ENCODE measurements at regions not wholly inside any gene's neighbourhood (a gene's known extent, or its start where the extent isn't known, plus 50 kb on each side); places are given as distances from the start of the nearest gene placed in this dataset.
"Not testable (repeated sequence)": the region's sequence is repeated elsewhere in the genome, so short reads cannot be mapped to it uniquely, and the experiment has no call there.

DNA sequence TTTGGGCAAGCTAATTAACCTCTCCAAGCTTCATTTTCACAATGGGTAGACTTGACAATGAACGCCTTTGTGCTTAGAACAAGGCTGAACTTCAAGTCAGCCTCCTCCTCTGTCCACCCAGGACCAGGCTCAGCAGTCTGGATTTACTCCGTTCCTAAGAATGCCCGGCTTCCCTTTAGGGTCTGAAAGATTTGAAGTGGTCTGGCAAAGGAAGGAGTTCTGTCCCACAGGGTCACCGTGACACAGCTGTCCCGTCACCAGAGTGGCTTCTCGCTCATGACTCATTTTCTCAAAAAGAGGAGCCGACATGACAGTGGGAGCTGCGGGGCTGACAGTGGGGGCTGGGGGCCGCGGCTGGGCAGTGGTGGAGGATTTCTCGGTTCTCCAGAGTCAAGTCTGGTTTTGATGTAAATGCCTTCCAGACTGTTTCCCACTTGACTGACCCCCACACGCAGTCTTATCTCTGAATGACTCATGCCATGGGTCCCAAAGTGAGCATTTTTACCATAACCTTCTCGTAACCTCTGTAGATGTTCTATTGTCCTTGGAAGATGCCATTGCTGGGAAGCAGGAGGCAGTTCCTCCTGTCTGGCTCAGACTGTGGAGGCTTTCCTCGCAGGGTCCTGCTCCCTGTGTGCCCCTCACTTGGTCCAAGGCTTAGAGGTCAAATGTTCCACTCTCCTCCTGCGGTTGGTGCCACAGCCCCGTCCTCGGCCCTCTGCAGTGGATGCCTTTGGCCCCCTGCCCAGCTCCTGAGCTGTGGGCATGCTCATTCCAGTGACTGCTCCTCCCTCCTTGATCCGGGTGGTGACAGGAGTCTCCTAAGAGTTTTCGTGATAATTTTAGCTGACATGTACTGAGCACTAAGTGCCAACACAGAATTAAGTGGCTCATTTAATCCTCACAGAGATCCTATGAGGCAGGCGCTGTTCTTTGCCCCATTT, 253.1 kb downstream of the FNDC1 start:
- no peak for TF ChIP-seq CTCF (conservative IDR thresholded peaks at IDR 0.05)
- H3K27ac ChIP-seq: no peak overlapping the region

DNA sequence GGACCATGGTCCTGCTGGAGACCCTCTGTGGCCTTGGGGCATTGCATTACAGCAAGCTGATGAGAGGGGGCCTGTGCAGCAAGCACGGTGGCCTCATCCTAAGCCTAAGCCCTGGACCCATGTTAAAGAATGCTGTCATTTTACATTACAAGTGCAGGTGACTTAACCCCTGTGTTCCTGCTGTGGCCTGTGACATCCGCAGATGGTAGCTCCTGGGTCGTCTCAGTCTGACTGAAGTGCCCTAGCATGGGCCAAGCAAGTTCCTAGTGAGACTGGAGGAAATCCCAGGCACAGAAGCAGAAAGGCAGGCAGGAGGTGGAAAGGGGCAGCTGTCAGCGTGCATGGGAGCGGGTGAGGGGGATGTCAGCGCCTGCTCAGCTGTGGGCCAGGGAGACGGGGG, 252.4 kb downstream of the FNDC1 start:
- no peak overlapping the region for H3K27ac ChIP-seq
- TF ChIP-seq CTCF (conservative IDR thresholded peaks at IDR 0.05): no peak

- H3K27ac ChIP-seq: no peak overlapping the region
- TF ChIP-seq CTCF (conservative IDR thresholded peaks at IDR 0.05): no peak
Observed at GRCh38 chr6:159418997-159419396, 249.8 kb downstream of the FNDC1 start.

DNA sequence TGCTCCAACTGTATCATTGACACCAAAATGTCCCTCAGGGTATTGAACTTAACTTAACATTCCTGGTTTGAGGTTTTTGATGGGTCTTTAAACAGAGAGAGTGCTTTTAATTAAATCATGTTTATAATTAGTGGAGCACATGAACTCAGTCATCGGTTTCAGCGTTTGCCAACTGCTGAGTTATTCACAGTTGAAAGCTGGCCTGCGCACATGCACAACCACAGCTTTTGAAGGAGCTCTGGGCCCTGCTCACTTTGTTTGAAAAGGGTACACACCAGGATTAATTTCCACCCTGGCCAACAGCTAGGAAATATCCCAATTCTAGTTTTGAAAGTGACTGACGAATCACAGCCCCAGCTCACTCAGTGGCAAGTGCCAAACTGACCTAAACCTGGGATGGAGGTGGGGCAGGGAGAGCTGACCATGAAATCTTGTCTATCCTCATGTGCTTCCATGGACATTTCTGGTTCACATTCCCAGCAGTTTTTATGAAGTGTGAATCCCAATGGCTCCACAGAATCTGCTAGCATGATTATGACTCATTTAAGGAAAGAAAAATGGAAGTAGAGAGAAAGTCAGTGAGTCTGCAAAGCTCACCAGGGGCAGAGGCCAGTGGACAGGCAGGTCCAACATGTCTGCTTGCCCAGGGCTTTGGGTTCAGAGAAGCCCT, 247.8 kb downstream of the FNDC1 start:
- TF ChIP-seq CTCF (conservative IDR thresholded peaks at IDR 0.05): no peak
- H3K27ac ChIP-seq: no peak overlapping the region

GRCh38 chr6:159415540-159415939, 246.3 kb downstream of the FNDC1 start:
- TF ChIP-seq CTCF (conservative IDR thresholded peaks at IDR 0.05): no peak

DNA sequence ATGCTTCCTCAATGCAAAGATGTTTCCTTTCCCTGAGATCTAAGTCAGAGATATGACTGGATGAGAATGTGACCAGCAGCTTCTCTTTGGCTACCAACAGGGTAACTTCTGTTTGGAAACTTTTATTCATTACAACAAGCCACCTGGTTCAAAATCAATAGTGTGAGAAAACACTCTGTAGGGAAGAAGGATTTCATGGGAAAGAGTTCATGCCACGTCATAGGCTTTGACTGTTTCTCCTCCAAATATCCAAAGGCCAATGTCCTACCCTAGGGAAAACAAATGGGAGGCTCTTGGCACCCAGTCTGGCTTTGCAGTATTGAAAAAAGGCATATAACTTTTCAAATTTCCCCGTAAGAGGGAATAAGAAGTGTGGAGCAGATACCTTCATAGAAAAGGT, 245.5 kb downstream of the FNDC1 start:
- H3K27ac ChIP-seq: no peak overlapping the region
- TF ChIP-seq CTCF (conservative IDR thresholded peaks at IDR 0.05): no peak

More at GRCh38 chr6:159415540-159415939, 246.3 kb downstream of the FNDC1 start:
- no peak overlapping the region for H3K27ac ChIP-seq

- not testable (repeated sequence) for H3K27ac ChIP-seq
Observed at GRCh38 chr6:159407211-159407780, 238.1 kb downstream of the FNDC1 start.
